Calu3 (cell line): ENCODE measurements at regions not wholly inside any gene's neighbourhood (a gene's known extent, or its start where the extent isn't known, plus 50 kb on each side); places are given as distances from the start of the nearest gene placed in this dataset.

Experiments
- BruUV-seq: library from RNA; stranded (reverse); fragments of 400-500 nt; replicated peaks from 2 replicates; lab custom pipeline; 2021; lab: Mats Ljungman, UMichigan
- CTCF ChIA-PET: fragments of 300-600 bp; sonication (Branson Sonifier 250); formaldehyde crosslinking; loops from one replicate; lab custom pipeline; 2022; ENCODE audit warnings: antibody characterized with exemption; lab: Charles Lee
- DNase-seq: peaks from one replicate; pipeline ENCODE4 v3.0.0; 2022
- H3K27ac Mint-ChIP-seq: one replicate; pipeline ENCODE4 v1.8.0; 2022; ENCODE audit warnings: mixed read lengths; ENCODE audit not compliant: unreplicated experiment
- H3K27me3 Mint-ChIP-seq: one replicate; pipeline ENCODE4 v1.8.0; 2022; ENCODE audit warnings: mixed read lengths; ENCODE audit not compliant: unreplicated experiment
- H3K36me3 Mint-ChIP-seq: one replicate; pipeline ENCODE4 v1.8.0; 2022; ENCODE audit warnings: mild to moderate bottlenecking, moderate library complexity, mixed read lengths; ENCODE audit not compliant: insufficient read depth, unreplicated experiment
- H3K4me1 Mint-ChIP-seq: one replicate; pipeline ENCODE4 v1.8.0; 2022; ENCODE audit warnings: mild to moderate bottlenecking, low read depth, mixed read lengths; ENCODE audit not compliant: unreplicated experiment
- H3K4me3 Mint-ChIP-seq: one replicate; pipeline ENCODE4 v1.8.0; 2022; ENCODE audit warnings: mild to moderate bottlenecking, low read depth, moderate library complexity, mixed read lengths; ENCODE audit not compliant: unreplicated experiment
- H3K9me3 Mint-ChIP-seq: one replicate; pipeline ENCODE4 v1.8.0; 2022; ENCODE audit warnings: low read depth, mixed read lengths; ENCODE audit not compliant: unreplicated experiment
- intact Hi-C: fragments of 100-400 bp; cut with micrococcal nuclease; formaldehyde crosslinking; loops from one replicate; pipeline ENCODE4 v1.10.0; 2022; ENCODE audit not compliant: unreplicated experiment
- TF ChIP-seq, protein P1 (sequence below): fragments of 200-600 bp; IDR thresholded peaks from one replicate; pipeline ENCODE4 v1.8.0; 2022; ENCODE audit warnings: antibody characterized with exemption; ENCODE audit not compliant: unreplicated experiment

- CTCF ChIA-PET, result interaction anchor here (0.7 kb wide), 1 partner anchor 156 kb away, joined by 4 read pairs; no protein-coding TSS in a partner anchor
- TF ChIP-seq, protein P1, sequence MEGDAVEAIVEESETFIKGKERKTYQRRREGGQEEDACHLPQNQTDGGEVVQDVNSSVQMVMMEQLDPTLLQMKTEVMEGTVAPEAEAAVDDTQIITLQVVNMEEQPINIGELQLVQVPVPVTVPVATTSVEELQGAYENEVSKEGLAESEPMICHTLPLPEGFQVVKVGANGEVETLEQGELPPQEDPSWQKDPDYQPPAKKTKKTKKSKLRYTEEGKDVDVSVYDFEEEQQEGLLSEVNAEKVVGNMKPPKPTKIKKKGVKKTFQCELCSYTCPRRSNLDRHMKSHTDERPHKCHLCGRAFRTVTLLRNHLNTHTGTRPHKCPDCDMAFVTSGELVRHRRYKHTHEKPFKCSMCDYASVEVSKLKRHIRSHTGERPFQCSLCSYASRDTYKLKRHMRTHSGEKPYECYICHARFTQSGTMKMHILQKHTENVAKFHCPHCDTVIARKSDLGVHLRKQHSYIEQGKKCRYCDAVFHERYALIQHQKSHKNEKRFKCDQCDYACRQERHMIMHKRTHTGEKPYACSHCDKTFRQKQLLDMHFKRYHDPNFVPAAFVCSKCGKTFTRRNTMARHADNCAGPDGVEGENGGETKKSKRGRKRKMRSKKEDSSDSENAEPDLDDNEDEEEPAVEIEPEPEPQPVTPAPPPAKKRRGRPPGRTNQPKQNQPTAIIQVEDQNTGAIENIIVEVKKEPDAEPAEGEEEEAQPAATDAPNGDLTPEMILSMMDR, result no peak
Measured at GRCh38 chr2:234825616-234826015, 126.2 kb upstream of the SH3BP4 start.

GRCh38 chr2:234823877-234824376 is 127.9 kb upstream of the SH3BP4 start:
- H3K27me3 Mint-ChIP-seq, result no peaks in the 10 kb centered on the region
- peaks cover 22% of the 10 kb centered on the region for H3K4me1 Mint-ChIP-seq
- H3K9me3 Mint-ChIP-seq, result no peaks in the 10 kb centered on the region
- CTCF ChIA-PET, result no interaction called here
- H3K36me3 Mint-ChIP-seq, result no peaks in the 10 kb centered on the region
- H3K4me3 Mint-ChIP-seq, result no peak overlapping the region
- TF ChIP-seq, protein P1, result no peak
- intact Hi-C loops, result loop anchor here (10.0 kb wide), 1 partner anchor 61 kb away; no protein-coding TSS in a partner anchor
- no TSS peak for BruUV-seq
- no peak overlapping the region for H3K27ac Mint-ChIP-seq
- DNase-seq, result peak; percentile 69

More at GRCh38 chr2:234825616-234826015, 126.2 kb upstream of the SH3BP4 start:
- BruUV-seq, result no TSS peak
- no peaks in the 10 kb centered on the region for H3K9me3 Mint-ChIP-seq
- H3K4me1 Mint-ChIP-seq, result peaks cover 31% of the 10 kb centered on the region
- H3K27ac Mint-ChIP-seq, result no peak overlapping the region
- no peaks in the 10 kb centered on the region for H3K36me3 Mint-ChIP-seq
- DNase-seq, result no peak
- H3K27me3 Mint-ChIP-seq, result no peaks in the 10 kb centered on the region
- intact Hi-C loops, result loop anchor here (10.0 kb wide), 1 partner anchor 59 kb away; no protein-coding TSS in a partner anchor
- no peak overlapping the region for H3K4me3 Mint-ChIP-seq

DNA sequence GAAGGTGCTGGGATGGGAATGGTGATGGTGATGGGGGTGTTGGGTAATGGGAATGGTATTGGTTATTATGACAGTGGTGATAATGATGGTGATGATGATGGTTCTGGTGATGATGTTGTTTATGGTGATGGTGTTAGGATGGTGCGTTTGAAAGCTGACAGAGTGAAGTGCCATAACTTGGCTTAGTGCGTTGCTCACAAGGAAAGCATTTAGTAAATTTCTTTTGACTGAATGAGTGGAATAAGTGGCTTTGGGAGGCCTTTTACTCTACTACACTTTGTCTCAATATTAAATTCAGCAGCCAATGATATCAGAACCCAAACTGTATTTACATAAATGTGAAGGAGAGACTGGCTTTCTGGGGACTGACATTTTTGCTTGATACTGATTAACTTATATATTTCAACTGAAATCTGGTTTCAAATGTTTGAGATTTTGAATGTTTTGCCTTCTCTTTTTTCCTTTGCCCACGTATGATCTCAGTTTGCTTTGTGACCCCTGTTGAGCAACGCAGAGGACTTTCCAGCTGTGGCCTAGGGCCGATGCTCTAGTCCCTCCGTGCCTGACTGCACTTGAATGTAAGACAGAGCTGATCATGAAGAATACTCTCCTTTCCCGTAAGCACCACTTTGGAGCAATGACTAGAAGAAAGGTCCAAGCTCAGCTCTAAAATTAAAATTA is 128.5 kb upstream of the SH3BP4 start:
- TF ChIP-seq, protein P1, result no peak
- peaks cover 16% of the 10 kb centered on the region for H3K4me1 Mint-ChIP-seq
- no TSS peak for BruUV-seq
- no peaks in the 10 kb centered on the region for H3K27me3 Mint-ChIP-seq
- no peak for DNase-seq
- H3K27ac Mint-ChIP-seq, result no peak overlapping the region
- no peaks in the 10 kb centered on the region for H3K9me3 Mint-ChIP-seq
- H3K36me3 Mint-ChIP-seq, result no peaks in the 10 kb centered on the region
- CTCF ChIA-PET, result no interaction called here
- intact Hi-C loops, result loop anchor here (10.0 kb wide), 1 partner anchor 61 kb away; no protein-coding TSS in a partner anchor
- no peak overlapping the region for H3K4me3 Mint-ChIP-seq

- Mint-ChIP-seq H3K4me1 (peaks cover 4% of the 10 kb centered on the region), H3K9me3 (no peaks in the 10 kb centered on the region), H3K27me3 (peaks cover 12% of the 10 kb centered on the region), H3K4me3 (no peak overlapping the region), H3K27ac (no peak overlapping the region), H3K36me3 (no peaks in the 10 kb centered on the region)
- intact Hi-C loops, result loop anchor here (10.0 kb wide), 1 partner anchor 63 kb away; no protein-coding TSS in a partner anchor
- no peak for DNase-seq
- no TSS peak for BruUV-seq
- TF ChIP-seq, protein P1, result no peak
- CTCF ChIA-PET, result no interaction called here
Measured at GRCh38 chr2:234821946-234822475, 129.8 kb upstream of the SH3BP4 start.
